Stimulated activated CD4-positive, alpha-beta T cell treated with anti-CD3 and anti-CD28 coated beads, TNF-alpha, amount 100 ng/mL, for 24 hours (primary cell): ENCODE measurements at regions not wholly inside any gene's neighbourhood (a gene's known extent, or its start where the extent isn't known, plus 50 kb on each side); places are given as distances from the start of the nearest gene placed in this dataset.
"Not testable (repeated sequence)": the region's sequence is repeated elsewhere in the genome, so short reads cannot be mapped to it uniquely, and the experiment has no call there.

ENCODE experiments used
- DNase-seq, 3 experiments: peaks; one replicate each; pipeline ENCODE4 v3.0.0-alpha.2; 2020; ENCODE audit warnings: low read depth in 3 of 3

GRCh38 chr21:35573472-35574374 is 486.6 kb downstream of the SETD4 start:
- DNase-seq: no peak

GRCh38 chr21:35571910-35572309 is 488.4 kb downstream of the SETD4 start:
- DNase-seq: no peak

GRCh38 chr21:35568643-35569042 is 491.7 kb downstream of the SETD4 start:
- DNase-seq: no peak

- DNase-seq: no peak
Observed at GRCh38 chr21:35566874-35567273, 493.5 kb downstream of the SETD4 start.

- DNase-seq: no peak
Observed at GRCh38 chr21:35565204-35565611, 495.1 kb downstream of the SETD4 start.

GRCh38 chr21:35563885-35564451 is 496.4 kb downstream of the SETD4 start:
- DNase-seq: no peak

GRCh38 chr21:35562876-35563275 is 497.4 kb downstream of the SETD4 start:
- DNase-seq: no peak

GRCh38 chr21:35561116-35561515 is 499.2 kb downstream of the SETD4 start:
- no peak for DNase-seq

GRCh38 chr21:35559829-35560225 is 500.5 kb downstream of the SETD4 start:
- DNase-seq: no peak

- DNase-seq: no peak
Observed at GRCh38 chr21:35559128-35559828, 501.0 kb downstream of the SETD4 start.

- no peak for DNase-seq
Observed at GRCh38 chr21:35556536-35556935, 503.8 kb downstream of the SETD4 start.

GRCh38 chr21:35552483-35552882 is 503.4 kb upstream of the RUNX1 start:
- DNase-seq: not testable (repeated sequence)

GRCh38 chr21:35548904-35549615 is 500.0 kb upstream of the RUNX1 start:
- DNase-seq: no peak

GRCh38 chr21:35547946-35548774 is 499.1 kb upstream of the RUNX1 start:
- DNase-seq: no peak

GRCh38 chr21:35543746-35544145 is 494.6 kb upstream of the RUNX1 start:
- DNase-seq: no peak

- DNase-seq: no peak
Observed at GRCh38 chr21:35540950-35541638, 492.0 kb upstream of the RUNX1 start.

GRCh38 chr21:35538386-35538785 is 489.3 kb upstream of the RUNX1 start:
- DNase-seq: no peak

GRCh38 chr21:35537604-35538003 is 488.5 kb upstream of the RUNX1 start:
- no peak for DNase-seq

- no peak for DNase-seq
Observed at GRCh38 chr21:35533893-35534292, 484.8 kb upstream of the RUNX1 start.

- DNase-seq: no peak
Observed at GRCh38 chr21:35530766-35531165, 481.7 kb upstream of the RUNX1 start.
